GM19043 (cell line): ENCODE measurements at regions not wholly inside any gene's neighbourhood (a gene's known extent, or its start where the extent isn't known, plus 50 kb on each side); places are given as distances from the start of the nearest gene placed in this dataset.
A peak's percentile ranks its signal among the peaks of the same experiment; 100 is the strongest.

ENCODE experiments used
- ATAC-seq: cut with Tn5 transposase; IDR thresholded peaks from one replicate; pipeline ENCODE4 v1.9.1; 2021; ENCODE audit warnings: low read depth; ENCODE audit not compliant: unreplicated experiment

DNA sequence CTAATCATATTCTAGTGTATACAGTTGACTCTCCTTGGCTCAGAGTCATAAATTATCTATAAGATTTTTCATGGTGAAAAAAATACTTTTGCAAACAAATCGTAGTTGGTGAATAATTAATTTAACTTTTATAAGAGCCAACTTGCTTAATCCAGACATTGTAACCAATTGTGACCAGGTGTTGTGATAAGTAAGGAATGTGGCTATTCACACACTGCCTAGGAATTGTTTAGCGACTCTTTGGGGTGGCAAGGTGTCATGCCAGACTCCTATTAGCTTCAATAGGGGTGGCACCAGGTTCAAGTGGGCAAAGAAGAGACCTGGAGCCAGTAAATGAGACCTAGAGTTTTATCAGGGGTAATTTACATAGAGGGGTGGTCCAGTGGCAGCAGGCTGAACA, 344.7 kb upstream of the PKDCC start:
- ATAC-seq = no peak

DNA sequence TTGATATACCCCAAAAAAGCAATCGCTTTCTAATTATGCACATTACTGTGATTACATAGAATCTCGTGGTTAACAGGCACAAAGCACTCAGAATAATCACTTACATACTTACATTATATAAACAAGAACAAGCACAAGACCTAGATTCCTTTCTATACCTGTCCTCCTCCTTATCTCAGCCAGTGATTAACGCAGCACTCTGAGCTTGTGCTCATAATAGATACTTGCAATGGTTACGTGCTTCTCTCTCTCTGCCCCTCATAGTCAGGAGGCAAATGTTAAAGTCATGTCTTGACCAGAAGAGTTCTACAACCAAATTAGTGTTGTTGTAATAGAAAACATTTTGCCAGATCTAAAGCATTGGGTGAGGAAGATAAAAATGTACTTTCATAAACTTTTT, 342.2 kb upstream of the PKDCC start:
- ATAC-seq = no peak

DNA sequence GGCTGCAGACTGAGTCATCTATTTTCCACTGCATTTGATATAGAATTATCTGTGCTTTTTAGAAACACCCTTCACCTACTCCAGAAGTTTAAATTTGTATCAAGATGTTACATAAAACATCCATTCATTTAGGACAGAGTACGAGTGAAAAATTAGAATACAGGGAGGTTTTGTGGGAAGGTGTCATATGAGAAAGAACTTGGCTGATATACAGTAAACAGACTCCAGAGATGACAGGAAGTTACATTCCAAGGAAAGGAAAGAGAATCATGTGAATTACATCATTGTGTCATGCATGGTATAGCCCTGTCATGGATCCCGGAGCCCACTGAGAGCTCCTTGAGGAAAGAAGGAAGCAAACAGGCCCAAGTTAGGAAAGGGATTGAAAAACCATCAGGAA, 341.5 kb upstream of the PKDCC start:
- ATAC-seq = no peak

DNA sequence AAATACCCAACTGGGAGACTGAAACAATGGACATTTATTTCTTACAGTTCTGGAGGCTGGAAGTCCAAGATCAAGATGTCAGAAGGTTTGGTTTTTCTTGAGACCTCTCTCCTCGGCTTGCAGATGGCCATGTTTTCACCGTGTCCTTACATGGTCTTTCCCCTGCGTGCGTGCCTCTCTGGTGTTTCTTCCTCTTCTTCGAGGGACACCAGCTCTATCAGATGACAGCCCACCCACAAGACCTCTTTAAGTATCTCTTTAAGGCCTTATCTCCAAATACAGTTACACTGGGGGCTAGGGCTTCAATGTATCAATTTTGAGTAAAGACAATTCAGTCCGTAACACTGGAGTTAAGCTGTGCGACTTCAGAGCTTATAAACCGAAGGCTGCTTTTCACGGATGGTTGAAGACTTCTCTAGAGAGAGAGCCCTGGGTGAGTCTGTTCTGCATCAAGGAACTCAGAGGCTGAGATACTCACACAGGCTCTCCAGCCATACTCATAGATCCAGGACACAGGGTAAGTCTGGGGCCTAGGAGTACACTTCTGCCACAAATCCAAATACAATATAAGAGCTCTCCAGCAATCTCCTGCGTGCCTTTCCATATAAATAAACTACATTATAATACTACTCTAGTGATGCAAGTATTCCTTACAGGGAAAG, 339.9 kb upstream of the PKDCC start:
- ATAC-seq = no peak

DNA sequence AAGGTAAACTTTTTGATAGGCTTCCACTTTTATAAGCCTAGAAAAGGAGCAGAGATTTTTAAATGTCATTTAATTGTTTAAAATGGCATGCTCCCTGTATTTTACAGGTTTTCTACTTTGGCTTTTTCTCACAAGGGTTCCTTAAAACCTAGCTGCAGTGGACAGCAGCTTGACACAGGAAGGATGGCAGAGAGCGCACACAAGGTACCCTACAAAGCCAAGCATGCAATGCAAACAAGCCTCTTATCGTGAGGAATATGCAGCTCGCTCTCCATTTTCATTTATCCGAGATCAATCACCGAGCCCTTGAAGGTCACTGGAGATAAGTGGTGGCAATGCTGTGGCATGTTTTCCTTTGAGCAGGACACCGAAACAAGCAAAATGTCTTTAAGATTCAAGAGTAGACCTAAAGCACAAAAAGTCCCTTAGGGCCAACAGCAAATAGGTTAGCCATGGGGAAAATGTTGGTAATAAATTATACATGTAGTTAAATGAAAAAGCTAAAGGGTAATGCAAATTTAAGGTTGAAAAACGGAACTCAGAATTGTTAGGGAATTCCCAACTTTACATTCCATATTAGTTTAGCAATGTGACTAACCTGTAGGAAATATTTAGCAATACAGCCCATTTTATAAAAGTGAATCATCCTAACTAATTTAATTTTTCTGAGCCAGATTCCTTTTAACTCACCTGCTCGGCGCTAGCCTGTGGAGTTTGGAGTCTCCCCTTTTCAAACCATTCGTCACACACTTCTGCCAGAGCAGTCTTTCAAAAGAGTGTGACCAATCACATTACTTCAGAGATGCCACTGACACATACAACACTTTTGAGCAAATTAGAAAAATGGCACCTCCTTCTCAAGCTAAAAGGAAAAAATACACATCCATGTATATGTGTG, 337.9 kb upstream of the PKDCC start:
- ATAC-seq = peak; percentile 43

- ATAC-seq = no peak
These were observed 336.9 kb upstream of the PKDCC start for GRCh38 chr2:41710944-41711343.

- no peak for ATAC-seq
These were observed 336.1 kb upstream of the PKDCC start for GRCh38 chr2:41711736-41712135.

- ATAC-seq = no peak
These were observed 331.3 kb upstream of the PKDCC start for GRCh38 chr2:41716497-41716896.

- ATAC-seq = no peak
These were observed 330.0 kb upstream of the PKDCC start for GRCh38 chr2:41717839-41718238.

- no peak for ATAC-seq
These were observed 329.1 kb upstream of the PKDCC start for GRCh38 chr2:41718705-41719104.

GRCh38 chr2:41719756-41720155, 328.1 kb upstream of the PKDCC start:
- ATAC-seq = no peak

DNA sequence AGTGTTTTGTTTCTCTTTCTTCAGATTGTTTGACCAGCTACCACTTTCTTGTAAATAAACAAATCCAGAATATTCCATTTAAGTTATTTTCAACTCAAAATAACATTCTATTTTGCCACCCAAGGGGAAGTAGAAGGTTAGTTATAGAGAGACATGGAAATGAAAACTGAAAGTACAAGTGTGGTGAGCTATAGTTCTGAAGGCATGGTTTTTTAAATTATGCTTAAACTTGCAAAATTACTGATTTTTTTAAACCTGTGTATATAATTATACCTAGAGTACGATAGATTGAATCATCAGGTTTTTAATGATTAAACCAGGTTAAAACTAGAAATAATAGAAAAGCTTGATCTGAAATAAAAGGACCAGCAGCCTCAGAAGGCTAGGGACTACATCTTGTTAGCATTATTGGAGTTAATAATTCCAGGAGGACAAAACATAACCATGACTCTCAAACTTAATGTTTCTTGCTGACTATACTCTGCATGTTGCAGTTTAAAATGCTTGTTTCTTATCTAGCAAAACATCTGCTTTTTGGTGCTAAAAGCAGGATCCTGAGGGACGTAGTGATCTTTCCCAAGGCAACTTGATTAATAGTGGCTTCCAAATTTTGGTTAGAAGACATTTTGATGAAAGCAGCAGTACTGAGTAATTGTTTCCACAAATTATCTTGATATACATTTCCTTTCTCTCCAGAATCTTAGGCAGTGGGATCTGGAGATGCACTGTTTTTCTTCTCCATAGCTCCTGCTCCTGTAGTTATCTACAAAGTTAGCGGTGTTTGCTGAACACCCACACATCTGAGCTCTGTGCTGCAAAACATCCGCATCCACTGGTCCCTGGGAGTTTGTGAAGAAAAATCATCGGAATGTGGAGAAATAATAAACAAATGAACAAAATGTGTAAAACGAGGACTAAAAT, 327.2 kb upstream of the PKDCC start:
- peak; percentile 47 for ATAC-seq

GRCh38 chr2:41722668-41723369, 325.0 kb upstream of the PKDCC start:
- no peak for ATAC-seq

DNA sequence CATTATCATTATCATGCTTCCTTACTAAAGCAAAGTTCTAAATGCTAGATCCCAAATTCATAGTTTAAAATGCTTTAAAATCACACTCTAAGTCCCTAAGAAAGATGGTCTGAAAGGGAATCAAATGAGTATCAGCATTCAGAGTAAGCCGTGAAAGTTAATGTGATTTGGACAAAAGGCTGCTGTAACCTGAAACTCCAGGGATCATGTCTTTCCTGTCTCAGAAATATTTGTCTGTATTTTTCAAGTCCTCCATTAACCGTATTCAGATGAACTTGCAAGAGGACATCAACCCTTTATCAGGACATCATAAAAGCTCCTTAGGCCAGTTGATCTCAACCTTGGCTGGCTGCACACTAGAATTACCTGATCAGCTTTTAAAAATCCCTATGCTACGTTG, 324.3 kb upstream of the PKDCC start:
- no peak for ATAC-seq

- ATAC-seq = no peak
These were observed 323.4 kb upstream of the PKDCC start for GRCh38 chr2:41724465-41724864.

DNA sequence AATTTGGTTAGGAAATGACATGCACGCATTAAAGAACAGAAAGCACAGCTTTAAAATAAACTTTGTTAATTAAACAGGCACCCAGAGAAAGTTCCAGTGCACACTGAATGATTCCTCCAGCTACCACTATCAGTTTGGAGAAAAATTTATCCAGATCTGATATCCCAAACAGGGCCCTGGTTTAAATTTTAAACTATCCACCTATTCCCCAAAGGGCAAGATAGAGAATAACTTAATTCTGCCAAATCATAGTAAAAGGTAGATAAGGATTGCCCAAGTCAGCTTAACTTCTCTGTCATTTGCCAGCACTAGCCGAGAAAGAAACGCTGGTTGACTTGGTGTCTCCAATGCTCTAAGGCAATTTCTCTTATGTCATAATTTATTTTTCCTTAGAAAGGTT, 321.9 kb upstream of the PKDCC start:
- no peak for ATAC-seq

DNA sequence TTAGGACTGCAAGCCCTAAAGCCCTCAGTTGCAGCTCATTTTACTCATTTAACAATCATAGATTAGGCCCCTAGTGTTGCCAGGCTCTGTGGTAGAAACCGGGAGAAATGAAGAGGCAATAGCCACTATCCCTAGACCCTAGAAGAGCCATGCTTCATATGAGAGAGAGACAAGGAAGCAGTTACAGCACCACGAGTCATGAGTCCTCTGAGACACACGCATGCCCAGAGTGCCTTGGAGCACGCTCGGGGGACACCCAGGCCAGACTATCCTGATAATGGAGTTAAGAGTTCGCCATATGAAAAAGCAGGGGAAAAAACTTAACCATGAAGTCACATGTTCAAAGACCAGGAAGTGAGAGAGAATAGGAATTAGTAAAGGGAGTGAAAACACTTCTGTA, 321.5 kb upstream of the PKDCC start:
- ATAC-seq = no peak

DNA sequence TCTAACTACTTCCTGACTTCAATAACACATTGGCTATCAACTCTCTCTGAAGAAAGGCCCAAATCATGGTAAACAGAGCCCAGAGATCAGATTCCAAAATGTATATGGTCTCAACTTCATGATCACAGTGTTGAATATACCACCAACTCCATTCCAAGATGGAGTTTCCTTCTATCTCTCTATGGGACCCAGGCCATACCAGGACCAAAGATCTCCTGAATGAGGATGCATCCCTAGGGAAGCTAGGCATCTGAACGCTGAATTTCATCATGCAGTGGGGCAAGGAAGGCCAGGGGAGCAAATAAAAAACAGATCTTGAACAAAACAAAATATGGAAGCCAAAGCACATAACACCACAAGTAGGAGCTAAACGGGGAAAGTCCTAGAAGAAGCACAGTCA, 320.7 kb upstream of the PKDCC start:
- no peak for ATAC-seq

GRCh38 chr2:41727711-41728110, 320.1 kb upstream of the PKDCC start:
- ATAC-seq = no peak

DNA sequence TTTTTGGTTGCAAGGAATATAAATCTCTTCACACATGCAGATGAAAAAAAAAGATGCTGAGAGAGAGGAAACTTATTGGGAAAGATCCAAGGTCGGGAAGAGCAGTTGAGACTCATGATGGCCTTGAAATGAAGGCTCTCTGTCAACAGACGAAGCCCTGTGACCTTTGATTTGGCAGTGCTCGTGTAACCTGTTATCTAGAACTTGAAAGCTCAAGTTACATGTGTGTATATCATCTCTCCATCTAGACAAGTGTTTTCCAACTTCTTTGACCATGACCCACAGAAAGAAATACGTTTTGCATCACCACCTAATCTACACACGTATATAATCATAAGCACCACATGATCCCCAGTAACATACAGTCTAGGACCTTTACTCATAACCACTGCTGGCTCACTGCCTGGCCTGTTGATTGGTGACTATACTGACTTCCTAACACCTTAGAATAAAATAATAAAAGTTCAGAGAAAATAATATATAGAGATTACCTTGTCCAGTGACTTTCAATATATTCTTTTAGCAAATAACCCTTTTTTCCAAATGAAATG, 319.0 kb upstream of the PKDCC start:
- ATAC-seq = no peak
